SK-N-MC (cell line): ENCODE measurements at regions not wholly inside any gene's neighbourhood (a gene's known extent, or its start where the extent isn't known, plus 50 kb on each side); places are given as distances from the start of the nearest gene placed in this dataset.

Experiments used
- DNase-seq: peaks from one replicate; pipeline ENCODE4 v3.0.0-alpha.2; 2011; ENCODE audit warnings: low read depth, low spot score
- H3K27ac ChIP-seq: fragments of 200-600 bp; sonication (generic); 2 replicates; pipeline ENCODE4 v1.5.1; 2016; ENCODE audit warnings: mixed run types
- H3K36me3 ChIP-seq: fragments of 200-600 bp; sonication (generic); 2 replicates; pipeline ENCODE4 v1.6.1; 2017; ENCODE audit warnings: antibody characterized with exemption, low read length, mixed read lengths; ENCODE audit not compliant: insufficient read depth
- H3K4me3 ChIP-seq: fragments of 200-600 bp; sonication (generic); 2 replicates; pipeline ENCODE4 v1.5.1; 2016
- H3K9ac ChIP-seq: fragments of 200-600 bp; sonication (generic); 2 replicates; pipeline ENCODE4 v1.8.0; 2017; ENCODE audit warnings: mixed run types, mixed read lengths; ENCODE audit not compliant: insufficient read length
- H3K9me3 ChIP-seq: fragments of 200-600 bp; sonication (generic); 2 replicates; pipeline ENCODE4 v1.6.1; 2017; ENCODE audit warnings: low read depth, mild to moderate bottlenecking, antibody characterized with exemption, low read length, moderate library complexity, mixed read lengths
- EZH2 ChIP-seq: fragments of 200-600 bp; sonication (generic); IDR thresholded peaks from one replicate; pipeline ENCODE4 v1.6.1; 2017; ENCODE audit warnings: antibody characterized with exemption
- FOXP2 ChIP-seq: optimal IDR thresholded peaks from 2 replicates; pipeline ENCODE3; 2011; ENCODE audit warnings: mild to moderate bottlenecking, moderate library complexity; ENCODE audit not compliant: insufficient read depth; ENCODE audit errors: extremely low read length, control extremely low read depth
- POLR2AphosphoS5 ChIP-seq: IDR thresholded peaks from 2 replicates; pipeline ENCODE4 v1.6.1; 2012; ENCODE audit warnings: mild to moderate bottlenecking, low read depth, low read length, borderline replicate concordance

GRCh38 chr10:6319119-6319518 is 116.4 kb downstream of the PFKFB3 start:
- Histone ChIP-seq H3K9me3 (no peaks in the 10 kb centered on the region), H3K36me3 (no peaks in the 10 kb centered on the region), H3K27ac (no peak overlapping the region), H3K4me3 (no peak overlapping the region), H3K9ac (no peak overlapping the region)
- TF ChIP-seq FOXP2, result no peak
- no peak for TF ChIP-seq POLR2AphosphoS5
- no peak for TF ChIP-seq EZH2
- no peak for DNase-seq

- no peaks in the 10 kb centered on the region for H3K36me3 ChIP-seq
- no peak overlapping the region for H3K4me3 ChIP-seq
- DNase-seq, result no peak
- no peak overlapping the region for H3K27ac ChIP-seq
- H3K9me3 ChIP-seq, result no peaks in the 10 kb centered on the region
- TF ChIP-seq EZH2 (no peak), FOXP2 (no peak), POLR2AphosphoS5 (no peak)
- H3K9ac ChIP-seq, result no peak overlapping the region
These were observed 117.7 kb downstream of the PFKFB3 start for GRCh38 chr10:6320320-6321010.

GRCh38 chr10:6321880-6322279 is 119.1 kb downstream of the PFKFB3 start:
- Histone ChIP-seq H3K27ac (no peak overlapping the region), H3K9ac (no peak overlapping the region), H3K4me3 (no peak overlapping the region), H3K36me3 (no peaks in the 10 kb centered on the region), H3K9me3 (no peaks in the 10 kb centered on the region)
- no peak for DNase-seq
- TF ChIP-seq POLR2AphosphoS5 (no peak), EZH2 (no peak), FOXP2 (no peak)

- no peak overlapping the region for H3K4me3 ChIP-seq
- no peak for TF ChIP-seq FOXP2
- TF ChIP-seq POLR2AphosphoS5, result no peak
- no peak for TF ChIP-seq EZH2
- no peak overlapping the region for H3K9ac ChIP-seq
- no peak for DNase-seq
- no peaks in the 10 kb centered on the region for H3K36me3 ChIP-seq
- H3K27ac ChIP-seq, result no peak overlapping the region
- no peaks in the 10 kb centered on the region for H3K9me3 ChIP-seq
These were observed 120.1 kb downstream of the PFKFB3 start for GRCh38 chr10:6322805-6323204.

GRCh38 chr10:6327961-6328698 is 125.4 kb downstream of the PFKFB3 start:
- Histone ChIP-seq H3K9me3 (no peaks in the 10 kb centered on the region), H3K27ac (no peak overlapping the region), H3K9ac (no peak overlapping the region), H3K4me3 (no peak overlapping the region), H3K36me3 (no peaks in the 10 kb centered on the region)
- no peak for TF ChIP-seq FOXP2
- TF ChIP-seq EZH2, result no peak
- TF ChIP-seq POLR2AphosphoS5, result no peak
- DNase-seq, result no peak

GRCh38 chr10:6328699-6329423 is 126.1 kb downstream of the PFKFB3 start:
- no peak overlapping the region for H3K4me3 ChIP-seq

GRCh38 chr10:6333086-6333485 is 130.4 kb downstream of the PFKFB3 start:
- no peak for DNase-seq
- no peak for TF ChIP-seq EZH2
- no peak for TF ChIP-seq POLR2AphosphoS5
- TF ChIP-seq FOXP2, result no peak

More at GRCh38 chr10:6328699-6329423, 126.1 kb downstream of the PFKFB3 start:
- Histone ChIP-seq H3K36me3 (no peaks in the 10 kb centered on the region), H3K9ac (no peak overlapping the region), H3K9me3 (no peaks in the 10 kb centered on the region), H3K27ac (no peak overlapping the region)
- DNase-seq, result no peak
- TF ChIP-seq EZH2 (no peak), POLR2AphosphoS5 (no peak), FOXP2 (no peak)

GRCh38 chr10:6333973-6334372 is 131.2 kb downstream of the PFKFB3 start:
- H3K27ac ChIP-seq, result no peak overlapping the region
- no peak overlapping the region for H3K9ac ChIP-seq
- TF ChIP-seq POLR2AphosphoS5 (no peak), FOXP2 (no peak), EZH2 (no peak)
- H3K9me3 ChIP-seq, result no peaks in the 10 kb centered on the region
- no peak overlapping the region for H3K4me3 ChIP-seq
- DNase-seq, result no peak
- H3K36me3 ChIP-seq, result no peaks in the 10 kb centered on the region

More at GRCh38 chr10:6333086-6333485, 130.4 kb downstream of the PFKFB3 start:
- Histone ChIP-seq H3K9me3 (no peaks in the 10 kb centered on the region), H3K27ac (no peak overlapping the region), H3K9ac (no peak overlapping the region), H3K4me3 (no peak overlapping the region), H3K36me3 (no peaks in the 10 kb centered on the region)
